ENCODE measurements at regions not wholly inside any gene's neighbourhood (a gene's known extent, or its start where the extent isn't known, plus 50 kb on each side); places are given as distances from the start of the nearest gene placed in this dataset.

GRCh38 chr10:123529146-123529760 is 136.9 kb upstream of the GPR26 start:
- DNase-seq (ENCODE audit: low read depth), result no peak

GRCh38 chr10:123530166-123530870 is 135.8 kb upstream of the GPR26 start:
- DNase-seq (ENCODE audit: low read depth), result no peak

- DNase-seq (ENCODE audit: low read depth), result no peak
These were observed 130.8 kb upstream of the GPR26 start for GRCh38 chr10:123535386-123535785.

GRCh38 chr10:123536176-123536845 is 129.8 kb upstream of the GPR26 start:
- no peak for DNase-seq (ENCODE audit: low read depth)

DNA sequence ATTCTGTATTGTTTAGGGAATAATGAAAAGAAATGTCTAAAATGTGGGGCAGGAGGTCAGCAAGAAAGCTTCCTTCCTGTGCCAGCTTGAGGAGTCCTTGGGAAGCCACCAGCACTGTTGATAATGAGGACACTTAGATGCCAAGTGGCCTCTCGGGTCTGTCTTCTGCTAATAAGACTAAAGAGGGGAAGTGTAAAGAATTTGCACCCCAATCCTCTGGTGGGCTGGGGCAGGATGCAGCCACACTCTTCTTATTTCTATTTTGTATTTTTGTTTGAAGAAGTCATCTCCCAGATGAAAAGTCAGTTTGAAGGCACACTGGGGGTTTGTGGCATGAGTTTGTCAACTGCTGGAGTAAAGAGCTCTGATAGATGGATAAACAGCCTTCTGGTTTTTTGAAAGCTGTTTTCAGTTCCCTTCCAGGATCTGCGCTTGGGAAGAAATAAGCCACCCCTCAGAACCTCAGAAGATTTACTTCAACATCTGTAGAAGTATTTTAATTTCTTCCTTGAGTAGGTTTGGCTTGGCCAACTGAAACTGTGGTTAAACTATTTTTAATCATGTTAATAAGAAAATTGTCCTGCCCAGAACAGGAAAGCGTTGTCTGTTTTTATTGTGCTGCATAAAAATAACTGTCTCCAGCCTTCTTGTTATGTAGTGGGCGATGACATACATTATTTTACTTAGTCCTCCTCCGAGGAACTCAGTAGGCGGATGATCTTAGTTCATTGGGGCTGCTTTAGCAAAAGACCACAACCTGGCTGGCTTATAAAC is 128.8 kb upstream of the GPR26 start:
- no peak for DNase-seq (ENCODE audit: low read depth)

DNA sequence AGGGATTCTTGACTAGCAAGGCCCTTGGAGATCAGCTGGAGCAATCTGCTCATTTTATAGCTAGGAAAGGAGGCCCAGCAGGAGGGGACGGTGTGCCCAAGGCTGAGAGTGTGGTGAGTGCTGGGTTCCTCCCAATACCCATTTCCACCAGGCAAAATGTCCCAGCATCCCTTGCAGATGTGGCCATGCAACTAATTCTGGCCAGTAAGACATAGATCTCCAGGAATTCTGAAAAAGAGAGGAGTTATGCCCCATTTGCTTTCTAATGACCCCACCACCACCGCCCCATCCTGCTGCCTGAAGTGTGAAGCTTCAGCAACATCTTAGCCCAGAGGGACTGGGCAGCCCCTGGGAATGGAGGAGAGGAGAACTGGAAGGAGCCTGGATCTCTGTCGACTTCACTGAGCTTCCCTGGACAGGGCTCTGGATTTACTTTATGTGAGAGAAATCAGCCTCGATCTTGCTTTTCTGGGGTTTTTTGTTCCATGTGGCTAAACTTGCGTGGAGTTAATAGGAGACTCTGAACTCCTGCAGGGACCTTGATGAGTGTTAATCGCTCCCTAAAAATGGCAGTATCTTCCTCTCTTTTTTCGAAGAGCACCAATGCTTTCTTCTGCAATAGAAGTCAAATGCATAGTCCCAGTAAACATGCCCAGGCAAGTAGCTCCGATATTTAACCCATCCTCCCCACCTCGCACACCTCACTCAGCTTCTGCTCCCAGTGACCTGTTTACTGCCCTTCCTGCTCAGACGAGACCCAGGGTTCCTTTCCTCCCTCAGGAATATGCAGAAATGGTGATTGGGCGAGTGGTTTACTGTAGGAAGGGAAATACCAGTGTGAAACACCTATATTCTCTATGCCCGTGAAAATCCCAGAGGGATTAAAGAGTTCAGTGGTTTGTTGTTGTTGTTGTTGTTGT is 127.5 kb upstream of the GPR26 start:
- DNase-seq (ENCODE audit: low read depth), result no peak

DNA sequence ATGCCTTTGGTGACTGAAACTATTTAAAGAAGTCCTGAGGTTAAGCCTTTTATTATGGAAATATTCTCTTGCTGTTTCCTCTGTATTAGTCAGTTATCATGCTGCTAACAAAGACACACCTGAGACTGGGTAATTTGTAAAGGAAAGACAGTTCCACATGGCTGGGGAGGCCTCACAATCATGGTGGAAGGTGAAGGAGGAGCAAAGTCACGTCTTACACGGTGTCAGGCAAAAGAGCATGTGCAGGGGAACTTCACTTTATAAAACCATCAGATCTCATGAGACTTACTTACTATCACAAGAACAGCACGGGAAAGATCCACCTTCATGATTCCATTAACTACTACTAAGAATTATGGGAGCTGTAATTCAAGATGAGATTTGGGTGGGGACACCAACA is 121.2 kb upstream of the GPR26 start:
- no peak for DNase-seq (ENCODE audit: low read depth)

- no peak for DNase-seq (ENCODE audit: low read depth)
These were observed 117.4 kb upstream of the GPR26 start for GRCh38 chr10:123548770-123549169.

DNA sequence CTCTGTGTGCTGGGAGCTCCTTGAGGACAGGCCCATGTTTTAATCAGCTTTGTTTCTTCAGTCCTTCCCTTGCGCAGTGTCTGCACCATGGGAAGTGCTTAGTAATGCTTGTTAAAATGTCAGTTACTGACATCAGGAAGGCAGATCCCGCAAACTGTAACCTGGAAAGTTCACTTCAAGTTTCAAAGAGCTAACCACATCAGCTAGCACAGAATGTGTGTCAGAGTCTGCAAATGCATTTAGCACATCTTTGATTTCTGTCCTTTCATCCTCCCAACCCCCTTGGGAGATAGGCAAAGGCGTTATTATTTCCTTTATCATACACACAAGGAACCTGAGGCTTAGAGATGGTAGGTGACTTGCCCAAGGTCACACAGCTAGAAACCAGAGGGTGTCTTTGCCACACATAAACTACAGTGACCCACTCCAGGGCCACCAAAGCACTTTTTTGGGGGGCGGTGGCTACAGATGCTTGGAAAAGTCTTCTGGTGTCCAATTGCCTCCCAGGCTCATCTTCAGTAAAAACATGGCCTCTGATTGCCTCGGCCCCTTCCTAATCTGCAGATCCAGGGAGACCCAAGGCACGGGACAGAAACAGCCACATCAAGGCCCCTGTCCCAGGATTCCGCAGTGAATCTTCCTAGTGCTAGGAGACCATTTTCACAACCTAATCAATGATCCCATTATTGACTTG is 116.2 kb upstream of the GPR26 start:
- DNase-seq (ENCODE audit: low read depth), result no peak

DNA sequence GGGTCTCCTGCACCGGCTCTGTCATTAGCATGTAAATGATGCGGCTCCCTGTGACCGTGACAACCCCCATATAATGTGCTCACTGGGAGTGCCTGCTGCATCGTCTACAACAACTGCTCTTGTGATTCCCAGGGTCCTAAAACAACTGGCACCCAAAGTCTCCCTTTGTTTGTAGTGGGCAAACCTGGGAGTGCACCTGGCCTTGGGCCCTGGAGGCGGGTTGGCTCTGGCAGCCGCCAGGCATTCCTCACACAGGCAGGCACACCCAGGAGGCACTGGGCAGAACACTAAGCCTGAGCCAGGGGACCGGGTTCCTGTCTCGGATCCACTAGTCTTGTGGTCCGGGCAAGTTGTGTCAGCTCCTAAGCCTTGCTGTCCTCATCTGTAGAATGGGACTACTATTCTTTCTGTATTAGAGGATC is 115.5 kb upstream of the GPR26 start:
- DNase-seq (ENCODE audit: low read depth), result no peak

- DNase-seq (ENCODE audit: low read depth), result no peak
These were observed 114.9 kb upstream of the GPR26 start for GRCh38 chr10:123551259-123551658.

DNA sequence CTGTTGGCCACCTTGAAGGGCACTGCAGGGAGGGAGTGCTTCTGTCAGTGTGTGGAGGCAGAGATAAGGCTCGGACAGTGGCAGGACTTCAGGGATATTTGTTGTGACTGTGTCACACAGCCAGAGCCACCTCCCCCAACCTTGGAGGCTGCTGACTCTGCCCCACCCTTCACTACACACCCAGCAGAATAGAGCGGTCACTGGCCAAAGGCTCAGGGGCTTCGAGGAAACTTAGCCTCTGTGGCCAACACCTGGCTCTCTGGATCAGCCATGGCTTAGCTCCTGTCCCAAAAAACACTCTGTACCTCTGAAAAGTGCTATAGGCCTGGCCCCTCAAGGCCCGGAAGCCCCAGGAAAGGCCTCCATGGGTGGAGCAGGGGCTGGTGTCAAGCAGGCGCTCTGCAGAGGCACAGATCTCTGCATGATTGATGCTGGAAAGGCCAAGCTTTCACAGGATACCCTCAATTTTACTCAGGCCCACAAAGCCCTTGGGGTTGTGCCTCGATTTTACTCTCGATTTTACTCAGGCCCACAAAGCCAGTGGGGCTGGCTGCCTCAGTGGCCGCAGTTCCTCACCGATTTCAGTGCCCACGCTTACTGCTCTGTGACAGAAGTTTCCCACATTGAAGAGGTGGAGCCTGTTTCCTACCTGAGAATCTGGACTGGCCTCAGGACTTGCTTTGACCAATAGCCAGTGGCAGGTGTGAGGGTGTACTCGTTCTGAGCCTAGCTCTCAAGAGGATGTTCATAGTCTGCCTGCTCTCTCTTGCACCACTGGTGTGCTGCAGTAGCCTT is 113.2 kb upstream of the GPR26 start:
- DNase-seq (ENCODE audit: low read depth), result no peak

GRCh38 chr10:123553810-123554430 is 112.2 kb upstream of the GPR26 start:
- no peak for DNase-seq (ENCODE audit: low read depth)

- no peak for DNase-seq (ENCODE audit: low read depth)
These were observed 111.5 kb upstream of the GPR26 start for GRCh38 chr10:123554656-123555055.

DNA sequence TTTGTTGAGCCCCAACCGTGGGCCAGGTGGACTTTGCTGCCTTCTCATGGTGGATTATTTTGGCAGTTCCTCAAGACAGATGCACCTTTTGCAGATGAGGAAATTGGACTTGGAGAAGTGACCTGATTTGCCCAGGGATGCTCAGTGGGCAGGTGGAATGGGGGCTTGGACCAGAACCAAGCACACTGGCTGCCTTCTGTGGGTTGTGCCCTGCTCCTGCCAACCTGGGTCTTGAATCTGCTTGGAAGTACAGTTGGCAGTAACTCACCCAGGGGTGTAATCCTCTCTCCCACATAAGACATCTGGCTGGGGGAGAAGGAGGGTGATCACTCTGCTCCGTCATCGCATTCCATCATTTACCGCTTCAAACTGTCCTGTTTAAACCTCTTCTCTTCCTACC is 110.5 kb upstream of the GPR26 start:
- DNase-seq (ENCODE audit: low read depth), result no peak

- no peak for DNase-seq (ENCODE audit: low read depth)
These were observed 110.1 kb upstream of the GPR26 start for GRCh38 chr10:123556049-123556448.

DNA sequence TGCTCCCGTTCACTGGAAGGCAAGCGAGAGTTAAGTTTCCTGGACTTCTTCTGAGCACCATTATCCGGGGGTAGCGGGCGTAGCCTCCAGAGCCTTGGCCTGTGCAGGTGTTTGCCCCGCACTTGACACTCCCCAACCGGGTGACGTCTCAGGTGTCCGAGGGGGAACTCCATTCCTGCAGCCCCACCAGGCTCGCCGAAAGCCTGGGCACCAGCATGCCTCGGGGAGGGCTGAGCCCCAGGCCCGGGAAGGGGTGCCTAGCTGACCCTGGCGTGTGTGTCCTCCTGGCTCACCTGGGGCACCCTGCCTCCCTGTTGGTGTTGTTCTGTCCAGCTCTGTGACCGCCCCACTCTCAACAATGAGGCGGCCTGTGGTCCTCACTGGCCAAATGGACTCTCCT is 109.4 kb upstream of the GPR26 start:
- no peak for DNase-seq (ENCODE audit: low read depth)

DNA sequence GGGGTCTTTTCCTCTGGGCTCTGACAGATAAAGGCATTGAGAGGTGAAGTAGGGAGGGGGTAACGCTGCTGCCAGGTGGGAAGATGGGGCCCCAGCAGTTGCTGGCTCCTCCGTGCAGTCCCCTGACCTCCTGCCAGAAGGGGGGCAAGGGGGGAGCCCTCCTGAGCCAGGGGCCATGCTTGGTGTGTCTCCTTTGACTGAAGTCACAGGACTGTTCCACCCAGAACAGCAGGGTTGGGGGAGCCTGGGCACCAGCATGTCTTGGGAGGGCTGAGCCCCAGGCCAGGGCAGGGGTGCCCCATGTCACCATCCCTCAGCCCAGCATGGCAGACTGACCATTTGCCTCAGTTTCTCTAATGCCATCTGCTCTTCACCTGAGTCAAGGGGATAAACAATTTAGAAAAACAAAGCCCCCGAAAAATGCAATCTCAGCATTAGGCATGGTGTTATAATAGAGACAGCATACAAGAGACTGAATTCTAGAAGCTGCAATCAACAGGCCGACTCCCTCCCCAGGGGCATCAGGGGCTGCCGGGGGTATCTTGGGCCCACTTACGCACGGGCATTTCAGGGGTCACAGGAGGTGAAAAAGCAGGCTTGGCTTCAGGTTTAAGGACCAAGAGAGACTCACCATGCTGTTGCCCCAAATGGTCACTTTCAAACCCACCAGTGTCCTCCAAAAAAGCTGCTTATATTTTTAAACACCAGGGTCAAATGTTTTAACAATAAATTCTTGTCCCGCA is 108.6 kb upstream of the GPR26 start:
- DNase-seq (ENCODE audit: low read depth), result no peak

- no peak for DNase-seq (ENCODE audit: low read depth)
These were observed 107.5 kb upstream of the GPR26 start for GRCh38 chr10:123558651-123559050.

All from GM04504 (cell line).